Common myeloid progenitor, CD34-positive (primary cell): ENCODE measurements at regions not wholly inside any gene's neighbourhood (a gene's known extent, or its start where the extent isn't known, plus 50 kb on each side); places are given as distances from the start of the nearest gene placed in this dataset.

Source experiments
- CTCF ChIA-PET: fragments of 350-600 bp; sonication (Branson Sonifier 250); formaldehyde crosslinking; loops from one replicate; lab custom pipeline; 2021; ENCODE audit warnings: antibody characterized with exemption; lab: Charles Lee
- POLR2A ChIA-PET: fragments of 350-600 bp; sonication (Branson Sonifier 250); formaldehyde crosslinking; loops from one replicate; lab custom pipeline; 2021; ENCODE audit warnings: antibody characterized with exemption; lab: Charles Lee
- DNase-seq, 3 donors: peaks; one replicate each; pipeline versions ENCODE4 v3.0.0 to v3.0.0-alpha.2; 2013
- H3K27ac ChIP-seq, 2 experiments: 1 replicate in 1 of 2; 2 replicates in 1 of 2; pipeline ENCODE4 v1.7.0; 2013; ENCODE audit warnings: inconsistent platforms in 2 of 2, low read length in 2 of 2, mild to moderate bottlenecking in 2 of 2, low read depth in 1 of 2, moderate library complexity in 1 of 2; ENCODE audit not compliant: severe bottlenecking in 2 of 2, insufficient read depth in 1 of 2, poor library complexity in 1 of 2
- H3K27me3 ChIP-seq, 5 experiments: replicated peaks in 2 of 5; 1 replicate in 3 of 5; 2 replicates in 2 of 5; pipeline versions ENCODE4 v1.6.1 to v1.7.0; 2013; ENCODE audit warnings: low read length in 4 of 5, mild to moderate bottlenecking in 2 of 5, moderate library complexity in 2 of 5, inconsistent platforms in 1 of 5; ENCODE audit not compliant: insufficient read depth in 5 of 5, control insufficient read depth in 4 of 5
- H3K36me3 ChIP-seq, 4 experiments: 1 replicate in 2 of 4; 2 replicates in 2 of 4; pipeline versions ENCODE4 v1.6.1 to v1.7.0; 2013; ENCODE audit warnings: low read length in 3 of 4, control low read depth in 1 of 4, mild to moderate bottlenecking in 1 of 4; ENCODE audit not compliant: control insufficient read depth in 4 of 4, insufficient read depth in 4 of 4
- H3K4me1 ChIP-seq, 4 experiments: 1 replicate in 3 of 4; 2 replicates in 1 of 4; pipeline versions ENCODE4 v1.6.1 to v1.7.1; 2013; ENCODE audit warnings: low read length in 3 of 4, mild to moderate bottlenecking in 3 of 4, control low read depth in 1 of 4, inconsistent platforms in 1 of 4, moderate library complexity in 1 of 4; ENCODE audit not compliant: control insufficient read depth in 4 of 4, insufficient read depth in 4 of 4; ENCODE audit errors: control extremely low read depth in 1 of 4
- H3K4me3 ChIP-seq, 7 experiments: 1 replicate in 4 of 7; 2 replicates in 3 of 7; pipeline versions ENCODE4 v1.5.1 to v1.7.0; 2013; ENCODE audit warnings: mild to moderate bottlenecking in 7 of 7, low read length in 6 of 7, moderate library complexity in 6 of 7, inconsistent platforms in 2 of 7, low read depth in 2 of 7, control low read depth in 1 of 7; ENCODE audit not compliant: insufficient read depth in 4 of 7, control insufficient read depth in 1 of 7; ENCODE audit errors: extremely low read depth in 1 of 7
- H3K9me3 ChIP-seq, 5 experiments: 1 replicate in 4 of 5; 2 replicates in 1 of 5; pipeline versions ENCODE4 v1.6.1 to v1.7.1; 2013; ENCODE audit warnings: low read length in 4 of 5, mild to moderate bottlenecking in 2 of 5, inconsistent platforms in 1 of 5, low read depth in 1 of 5, moderate library complexity in 1 of 5; ENCODE audit not compliant: control insufficient read depth in 4 of 5, insufficient read depth in 2 of 5; ENCODE audit errors: control extremely low read depth in 1 of 5
- WGBS: methylation state at CpG from one replicate; pipeline ENCODE4 v1.1.5; 2013; ENCODE audit not compliant: insufficient coverage; 5-methylcytosine and 5-hydroxymethylcytosine counted together

DNA sequence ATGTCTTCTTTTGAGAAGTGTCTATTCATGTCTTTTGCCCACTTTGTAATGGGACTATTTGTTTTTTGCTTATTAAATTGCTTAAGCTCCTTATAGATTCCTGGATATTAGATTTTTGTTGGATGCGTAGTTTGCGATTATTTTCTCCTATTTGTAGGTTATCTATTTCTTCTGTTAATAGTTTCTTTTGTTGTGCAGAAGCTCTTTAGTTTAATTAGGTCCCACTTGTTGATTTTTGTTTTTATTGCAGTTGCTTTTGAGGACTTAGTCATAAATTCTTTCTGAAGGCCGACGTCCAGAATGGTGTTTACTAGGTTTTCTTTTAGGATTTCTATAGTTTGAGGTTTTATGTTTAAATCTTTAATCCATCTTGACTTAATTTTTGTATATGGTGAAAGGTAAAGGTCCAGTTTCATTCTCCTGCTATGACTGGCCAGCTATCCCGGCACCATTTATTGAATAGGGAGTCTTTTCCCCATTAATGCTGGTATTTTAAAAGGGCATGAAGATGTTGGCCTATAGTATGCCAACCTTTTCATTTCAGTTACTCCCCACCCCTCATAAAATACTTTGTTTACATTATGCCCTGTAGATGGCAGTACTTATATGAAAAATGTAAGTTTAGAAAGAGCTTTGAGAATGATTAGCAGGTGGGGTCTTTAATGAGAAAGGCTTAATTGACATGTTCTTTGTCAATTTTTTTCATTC, 62.9 kb upstream of the PSMA6 start:
- DNase-seq = peak; percentile 36 to 69 (median 69)
- WGBS = no CpG with 5 or more reads among the region's 5 CpGs
- POLR2A ChIA-PET = interaction anchor here (2.1 kb wide), 1 partner anchor 175 kb away, joined by 7 read pairs; the partner anchor contains the start of gene NFKBIA

GRCh38 chr14:35229792-35230089, 62.4 kb upstream of the PSMA6 start:
- peaks cover 0 to 2% (median 0%) of the 10 kb centered on the region in 4 experiments for H3K36me3 ChIP-seq
- H3K27me3 ChIP-seq = no peaks in the 10 kb centered on the region
- ChIA-PET POLR2A (interaction anchor here (2.1 kb wide), 1 partner anchor 175 kb away, joined by 7 read pairs; the partner anchor contains the start of gene NFKBIA), CTCF (interaction anchor here (0.8 to 5.4 kb wide), 31 partner anchors 13 to 588 kb away, joined by 3 to 32 read pairs (median 5); partner anchors contain the start of gene NFKBIA)
- no CpG with 5 or more reads among the region's 2 CpGs for WGBS
- H3K4me1 ChIP-seq = peaks cover 20 to 50% (median 35%) of the 10 kb centered on the region in 4 experiments
- H3K4me3 ChIP-seq = no peak overlapping the region
- H3K9me3 ChIP-seq = no peaks in the 10 kb centered on the region
- DNase-seq = no peak
- no peak overlapping the region for H3K27ac ChIP-seq

More for the DNA sequence above, 62.9 kb upstream of the PSMA6 start:
- Histone ChIP-seq H3K27me3 (no peaks in the 10 kb centered on the region), H3K4me3 (no peak overlapping the region), H3K4me1 (peaks cover 20 to 45% (median 32%) of the 10 kb centered on the region in 4 experiments), H3K36me3 (peaks cover 0 to 2% (median 0%) of the 10 kb centered on the region in 4 experiments), H3K9me3 (no peaks in the 10 kb centered on the region), H3K27ac (no peak overlapping the region)
- CTCF ChIA-PET = interaction anchor here (0.7 to 5.4 kb wide), 33 partner anchors 14 to 589 kb away, joined by 3 to 32 read pairs (median 4); partner anchors contain the start of gene NFKBIA

GRCh38 chr14:35231207-35231760, 60.9 kb upstream of the PSMA6 start:
- Histone ChIP-seq H3K4me1 (peaks cover 20 to 51% (median 36%) of the 10 kb centered on the region in 4 experiments), H3K4me3 (no peak overlapping the region), H3K9me3 (no peaks in the 10 kb centered on the region), H3K27me3 (no peaks in the 10 kb centered on the region), H3K36me3 (no peaks in the 10 kb centered on the region), H3K27ac (no peak overlapping the region)
- POLR2A ChIA-PET = no interaction called here
- CTCF ChIA-PET = interaction anchor here (0.6 to 5.4 kb wide), 13 partner anchors 9 to 188 kb away, joined by 3 to 32 read pairs (median 14); partner anchors contain the start of gene NFKBIA
- no peak for DNase-seq
- WGBS = 100% methylated on average over 1 of the region's 2 CpGs

DNA sequence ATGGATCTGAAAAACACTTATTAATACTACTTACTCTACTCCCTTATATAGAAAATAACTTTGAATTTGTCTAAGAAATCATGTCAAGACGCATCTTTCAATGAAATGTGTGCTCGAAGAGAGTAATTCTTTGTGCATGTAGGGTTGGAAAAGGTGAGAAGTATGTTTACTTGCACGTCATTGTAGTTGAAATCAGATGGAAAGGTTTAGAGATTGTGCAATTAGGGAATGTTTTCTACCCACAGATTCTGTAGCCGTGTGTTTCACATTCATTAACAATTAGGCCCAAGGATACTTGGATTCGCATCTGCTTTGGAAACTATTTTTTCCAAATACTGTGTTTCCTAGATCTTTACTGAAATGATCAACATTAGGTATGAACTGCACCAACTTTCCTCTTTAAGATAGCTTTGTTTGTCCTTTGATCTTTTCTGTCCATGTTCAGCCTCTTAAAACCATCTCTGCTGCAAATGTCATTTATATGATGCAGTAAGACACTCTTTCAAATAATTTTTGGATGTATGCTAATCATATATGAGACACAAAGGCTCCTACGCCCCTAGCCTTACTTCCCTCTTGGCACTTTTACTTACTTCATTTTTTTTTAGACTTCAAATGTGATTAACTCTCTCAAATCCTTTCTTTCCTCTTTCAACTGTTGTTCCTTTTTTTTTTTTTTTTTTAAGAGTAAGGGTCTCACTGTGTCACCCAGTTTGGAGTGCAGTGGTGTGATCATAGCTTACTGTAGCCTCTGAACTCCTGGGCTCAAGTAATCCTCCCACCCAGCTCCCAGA, 58.0 kb upstream of the PSMA6 start:
- ChIA-PET POLR2A (interaction anchor here (1.2 kb wide), 1 partner anchor 167 kb away, joined by 3 read pairs; no protein-coding TSS in a partner anchor), CTCF (interaction anchor here (1.0 to 5.4 kb wide), 4 partner anchors 8 to 178 kb away, joined by 3 to 25 read pairs (median 6); no protein-coding TSS in a partner anchor)
- no peak overlapping the region for H3K27ac ChIP-seq
- peaks cover 20 to 51% (median 36%) of the 10 kb centered on the region in 4 experiments for H3K4me1 ChIP-seq
- no peaks in the 10 kb centered on the region for H3K9me3 ChIP-seq
- 56% methylated on average over 3 of the region's 6 CpGs for WGBS
- H3K4me3 ChIP-seq = no peak overlapping the region
- no peaks in the 10 kb centered on the region for H3K27me3 ChIP-seq
- no peaks in the 10 kb centered on the region for H3K36me3 ChIP-seq
- no peak for DNase-seq

DNA sequence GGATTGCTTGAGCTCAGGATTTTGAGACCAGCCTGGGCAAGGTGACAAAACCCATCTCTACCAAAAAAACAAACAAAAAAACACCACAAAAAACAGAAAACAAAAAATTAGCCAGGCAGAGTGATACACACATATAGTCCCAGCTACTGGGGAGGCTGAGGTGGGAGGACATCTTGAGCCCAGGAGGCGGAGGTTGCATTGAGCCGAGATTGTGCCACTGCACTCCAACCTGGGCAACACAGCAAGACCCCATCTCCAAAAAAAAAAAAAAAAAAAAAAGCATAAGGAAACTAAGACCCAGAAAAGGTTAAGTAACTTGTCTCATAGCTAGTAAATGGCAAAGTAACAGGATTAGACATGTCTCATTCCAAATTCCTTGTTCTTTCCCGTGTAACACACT, 56.3 kb upstream of the PSMA6 start:
- no peak overlapping the region for H3K4me3 ChIP-seq
- WGBS = 100% methylated on average over 1 of the region's 3 CpGs
- no peaks in the 10 kb centered on the region for H3K9me3 ChIP-seq
- peaks cover 12 to 43% (median 28%) of the 10 kb centered on the region in 4 experiments for H3K4me1 ChIP-seq
- peaks cover 0 to 3% (median 0%) of the 10 kb centered on the region in 4 experiments for H3K36me3 ChIP-seq
- POLR2A ChIA-PET = interaction anchor here (0.7 kb wide), 1 partner anchor 24 kb away, joined by 6 read pairs; no protein-coding TSS in a partner anchor
- no peaks in the 10 kb centered on the region for H3K27me3 ChIP-seq
- no peak for DNase-seq
- H3K27ac ChIP-seq = no peak overlapping the region
- CTCF ChIA-PET = interaction anchor here (1.1 to 1.6 kb wide), 5 partner anchors 11 to 176 kb away, joined by 3 to 9 read pairs (median 3); no protein-coding TSS in a partner anchor

GRCh38 chr14:35236806-35237205, 55.4 kb upstream of the PSMA6 start:
- Histone ChIP-seq H3K9me3 (no peaks in the 10 kb centered on the region), H3K4me3 (no peak overlapping the region), H3K27ac (no peak overlapping the region), H3K36me3 (peaks cover 0 to 3% (median 0%) of the 10 kb centered on the region in 4 experiments), H3K27me3 (no peaks in the 10 kb centered on the region), H3K4me1 (peaks cover 8 to 34% (median 23%) of the 10 kb centered on the region in 4 experiments)
- DNase-seq = no peak
- CTCF ChIA-PET = no interaction called here
- POLR2A ChIA-PET = interaction anchor here (0.6 kb wide), 1 partner anchor 153 kb away, joined by 4 read pairs; no protein-coding TSS in a partner anchor
- WGBS = 82% methylated on average over 2 of the region's 2 CpGs
